Mesothelial cell of epicardium (in vitro differentiated cells): ENCODE measurements at regions not wholly inside any gene's neighbourhood (a gene's known extent, or its start where the extent isn't known, plus 50 kb on each side); places are given as distances from the start of the nearest gene placed in this dataset.
"Not testable (repeated sequence)": the region's sequence is repeated elsewhere in the genome, so short reads cannot be mapped to it uniquely, and the experiment has no call there.

ENCODE experiments used
- DNase-seq, 2 experiments: peaks; one replicate each; pipeline ENCODE4 v3.0.0; 2021; ENCODE audit warnings: low spot score in 2 of 2; ENCODE audit not compliant: unreplicated experiment in 2 of 2
- H3K27ac Mint-ChIP-seq: 2 replicates; pipeline ENCODE4 v1.8.0; 2021; ENCODE audit warnings: mixed read lengths
- H3K27me3 Mint-ChIP-seq: 2 replicates; pipeline ENCODE4 v1.8.0; 2021; ENCODE audit warnings: low read depth, mixed read lengths
- H3K36me3 Mint-ChIP-seq: 2 replicates; pipeline ENCODE4 v1.8.0; 2021; ENCODE audit warnings: mixed read lengths
- H3K4me1 Mint-ChIP-seq: 2 replicates; pipeline ENCODE4 v1.8.0; 2021; ENCODE audit warnings: mixed read lengths
- H3K4me3 Mint-ChIP-seq: 2 replicates; pipeline ENCODE4 v1.8.0; 2021; ENCODE audit warnings: mild to moderate bottlenecking, moderate library complexity, mixed read lengths
- H3K9me3 Mint-ChIP-seq: 2 replicates; pipeline ENCODE4 v1.8.0; 2021; ENCODE audit warnings: mixed read lengths
- CTCF ChIP-seq: fragments of 200-600 bp; sonication (generic); IDR thresholded peaks from one replicate; pipeline ENCODE4 v1.5.0; 2021; ENCODE audit warnings: antibody characterized with exemption; ENCODE audit not compliant: unreplicated experiment

- Mint-ChIP-seq H3K9me3 (peaks cover 39% of the 10 kb centered on the region), H3K36me3 (peaks cover 11% of the 10 kb centered on the region), H3K4me1 (peaks cover 6% of the 10 kb centered on the region), H3K27ac (no peak overlapping the region), H3K27me3 (no peaks in the 10 kb centered on the region), H3K4me3 (no peak overlapping the region)
- DNase-seq = no peak
- TF ChIP-seq CTCF = no peak
These were observed 83.9 kb upstream of the TMEM178A start for GRCh38 chr2:39581866-39582265.

DNA sequence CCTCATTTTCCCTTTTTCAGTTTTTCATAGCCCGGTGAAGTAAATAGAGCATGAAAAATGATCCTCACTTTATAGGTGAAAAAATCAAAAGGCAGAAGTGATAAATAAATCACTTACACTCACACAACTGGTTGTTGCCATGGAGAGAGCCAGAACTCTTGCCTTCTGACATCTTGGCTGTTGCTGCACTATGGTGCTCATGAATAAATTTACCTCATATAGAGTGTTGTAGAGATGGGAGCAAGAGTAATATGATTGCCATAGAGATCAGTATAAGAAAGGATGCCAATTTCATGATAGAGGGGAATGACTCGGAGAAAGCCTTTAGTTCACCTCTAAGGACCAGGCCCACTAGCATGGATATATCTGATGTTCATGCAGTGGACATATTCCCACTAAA lies 82.5 kb upstream of the TMEM178A start:
- no peaks in the 10 kb centered on the region for H3K27me3 Mint-ChIP-seq
- no peak overlapping the region for H3K4me3 Mint-ChIP-seq
- H3K4me1 Mint-ChIP-seq = peaks cover 6% of the 10 kb centered on the region
- peaks cover 41% of the 10 kb centered on the region for H3K9me3 Mint-ChIP-seq
- peaks cover 20% of the 10 kb centered on the region for H3K36me3 Mint-ChIP-seq
- no peak for TF ChIP-seq CTCF
- no peak for DNase-seq
- H3K27ac Mint-ChIP-seq = no peak overlapping the region

- TF ChIP-seq CTCF = no peak
- H3K9me3 Mint-ChIP-seq = peaks cover 35% of the 10 kb centered on the region
- no peaks in the 10 kb centered on the region for H3K27me3 Mint-ChIP-seq
- peaks cover 6% of the 10 kb centered on the region for H3K4me1 Mint-ChIP-seq
- H3K4me3 Mint-ChIP-seq = no peak overlapping the region
- no peak overlapping the region for H3K27ac Mint-ChIP-seq
- no peak for DNase-seq
- H3K36me3 Mint-ChIP-seq = peaks cover 22% of the 10 kb centered on the region
These were observed 81.9 kb upstream of the TMEM178A start for GRCh38 chr2:39583781-39584180.

DNA sequence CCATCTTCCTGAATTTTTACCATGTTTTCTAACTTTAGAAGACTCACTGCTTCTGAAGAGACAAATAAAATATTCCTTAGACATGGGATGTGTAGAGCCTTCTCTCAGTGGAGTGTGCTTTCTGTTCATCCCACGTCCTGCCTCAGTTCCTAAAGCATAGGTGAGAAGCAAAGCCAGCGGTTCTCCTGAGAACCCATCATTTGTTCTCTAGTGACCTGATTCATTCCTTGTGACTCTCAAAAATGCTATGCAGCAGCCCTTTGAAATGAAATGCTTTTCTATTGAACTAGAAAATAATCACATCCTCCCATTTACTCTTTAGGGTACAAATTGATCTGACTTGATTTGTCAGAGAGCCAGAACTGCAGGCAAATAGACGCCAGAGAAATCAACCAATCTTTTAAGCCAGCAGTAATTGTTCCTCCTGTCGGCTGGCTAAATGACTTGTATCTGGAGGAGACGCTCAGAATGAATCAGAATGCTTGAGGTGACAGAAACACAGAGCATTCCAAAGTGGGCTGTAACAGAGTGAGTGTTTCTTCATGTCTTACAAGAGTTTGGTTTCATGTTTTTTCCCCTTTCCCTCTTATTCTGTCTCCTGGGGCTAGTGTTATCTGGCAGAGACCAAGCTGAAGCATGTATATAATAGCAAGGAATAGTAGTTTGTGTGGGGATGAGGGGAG lies 81.3 kb upstream of the TMEM178A start:
- Mint-ChIP-seq H3K27ac (peak overlapping the region; percentile 47), H3K9me3 (peaks cover 29% of the 10 kb centered on the region), H3K36me3 (peaks cover 22% of the 10 kb centered on the region), H3K27me3 (no peaks in the 10 kb centered on the region), H3K4me3 (no peak overlapping the region), H3K4me1 (peaks cover 6% of the 10 kb centered on the region)
- no peak for TF ChIP-seq CTCF
- no peak for DNase-seq

GRCh38 chr2:39585531-39585930 lies 80.2 kb upstream of the TMEM178A start:
- not testable (repeated sequence) for H3K27me3 Mint-ChIP-seq, H3K4me1 Mint-ChIP-seq, DNase-seq, H3K27ac Mint-ChIP-seq, H3K4me3 Mint-ChIP-seq
- H3K36me3 Mint-ChIP-seq = peaks cover 22% of the 10 kb centered on the region
- peaks cover 24% of the 10 kb centered on the region for H3K9me3 Mint-ChIP-seq

GRCh38 chr2:39587168-39587567 lies 78.5 kb upstream of the TMEM178A start:
- H3K4me1 Mint-ChIP-seq = peaks cover 6% of the 10 kb centered on the region
- H3K36me3 Mint-ChIP-seq = peaks cover 16% of the 10 kb centered on the region
- H3K27me3 Mint-ChIP-seq = no peaks in the 10 kb centered on the region
- DNase-seq = no peak
- no peak overlapping the region for H3K27ac Mint-ChIP-seq
- H3K9me3 Mint-ChIP-seq = peaks cover 15% of the 10 kb centered on the region
- TF ChIP-seq CTCF = no peak
- no peak overlapping the region for H3K4me3 Mint-ChIP-seq
